ENCODE measurements at regions not wholly inside any gene's neighbourhood (a gene's known extent, or its start where the extent isn't known, plus 50 kb on each side); places are given as distances from the start of the nearest gene placed in this dataset.

GRCh38 chr5:166962461-166962860, 1329.0 kb upstream of the WWC1 start:
- Histone ChIP-seq H3K27ac (no peak overlapping the region), H3K4me3 (no peak overlapping the region)
- no peak for TF ChIP-seq CTCF (IDR thresholded peaks at IDR 0.05)
- no peak for DNase-seq (ENCODE audit: low spot score)

GRCh38 chr5:166963596-166963995, 1327.8 kb upstream of the WWC1 start:
- H3K4me3 ChIP-seq: no peak overlapping the region
- DNase-seq (ENCODE audit: low spot score): no peak
- no peak for TF ChIP-seq CTCF (IDR thresholded peaks at IDR 0.05)
- H3K27ac ChIP-seq: no peak overlapping the region

- H3K27ac ChIP-seq: peak overlapping the region in 1 of 2 donors; percentile 55
- DNase-seq (ENCODE audit: low spot score): no peak
- H3K4me3 ChIP-seq: peak overlapping the region; percentile 69
- no peak for TF ChIP-seq CTCF (IDR thresholded peaks at IDR 0.05)
These were observed 1313.5 kb upstream of the WWC1 start for GRCh38 chr5:166977911-166978422.

- TF ChIP-seq CTCF (IDR thresholded peaks at IDR 0.05): no peak
- Histone ChIP-seq H3K4me3 (peak overlapping the region; percentile 69), H3K27ac (peak overlapping the region in 1 of 2 donors; percentile 55)
- no peak for DNase-seq (ENCODE audit: low spot score)
These were observed 1312.0 kb upstream of the WWC1 start for GRCh38 chr5:166979307-166979895.

GRCh38 chr5:166980666-166981065, 1310.8 kb upstream of the WWC1 start:
- H3K27ac ChIP-seq: no peak overlapping the region
- no peak for TF ChIP-seq CTCF (IDR thresholded peaks at IDR 0.05)

GRCh38 chr5:166982226-166982625, 1309.2 kb upstream of the WWC1 start:
- DNase-seq (ENCODE audit: low spot score): no peak
- Histone ChIP-seq H3K27ac (no peak overlapping the region), H3K4me3 (no peak overlapping the region)
- TF ChIP-seq CTCF (IDR thresholded peaks at IDR 0.05): no peak

More at GRCh38 chr5:166980666-166981065, 1310.8 kb upstream of the WWC1 start:
- no peak overlapping the region for H3K4me3 ChIP-seq
- DNase-seq (ENCODE audit: low spot score): no peak

GRCh38 chr5:166991601-166992000, 1299.8 kb upstream of the WWC1 start:
- Histone ChIP-seq H3K4me3 (no peak overlapping the region), H3K27ac (no peak overlapping the region)
- TF ChIP-seq CTCF (IDR thresholded peaks at IDR 0.05): no peak
- no peak for DNase-seq (ENCODE audit: low spot score)
